ENCODE measurements at regions not wholly inside any gene's neighbourhood (a gene's known extent, or its start where the extent isn't known, plus 50 kb on each side); places are given as distances from the start of the nearest gene placed in this dataset.

GRCh38 chr2:240351088-240351741, 84.2 kb upstream of the GPC1 start:
- H3K9me3 ChIP-seq: no peaks in the 10 kb centered on the region
- no peaks in the 10 kb centered on the region for H3K36me3 ChIP-seq
- H3K27ac ChIP-seq: no peak overlapping the region
- H3K27me3 ChIP-seq: no peaks in the 10 kb centered on the region
- no peak for DNase-seq (ENCODE audit: low spot score)
- no peak for TF ChIP-seq CTCF (IDR thresholded peaks at IDR 0.05)
- no peak overlapping the region for H3K4me3 ChIP-seq
- H3K4me1 ChIP-seq: no peaks in the 10 kb centered on the region

- Histone ChIP-seq H3K27me3 (no peaks in the 10 kb centered on the region), H3K4me1 (no peaks in the 10 kb centered on the region), H3K4me3 (no peak overlapping the region), H3K9me3 (no peaks in the 10 kb centered on the region), H3K27ac (no peak overlapping the region), H3K36me3 (no peaks in the 10 kb centered on the region)
- no peak for TF ChIP-seq CTCF (IDR thresholded peaks at IDR 0.05)
- DNase-seq (ENCODE audit: low spot score): no peak
Measured at GRCh38 chr2:240351826-240352426, 83.5 kb upstream of the GPC1 start.

- no peaks in the 10 kb centered on the region for H3K4me1 ChIP-seq
- TF ChIP-seq CTCF (IDR thresholded peaks at IDR 0.05): no peak
- DNase-seq (ENCODE audit: low spot score): no peak
Measured at GRCh38 chr2:240353086-240353798, 82.2 kb upstream of the GPC1 start.

GRCh38 chr2:240353944-240354343, 81.5 kb upstream of the GPC1 start:
- Histone ChIP-seq H3K27ac (no peak overlapping the region), H3K36me3 (no peaks in the 10 kb centered on the region), H3K4me1 (no peaks in the 10 kb centered on the region), H3K27me3 (no peaks in the 10 kb centered on the region), H3K9me3 (no peaks in the 10 kb centered on the region), H3K4me3 (no peak overlapping the region)
- TF ChIP-seq CTCF (IDR thresholded peaks at IDR 0.05): no peak
- DNase-seq (ENCODE audit: low spot score): no peak

More at GRCh38 chr2:240353086-240353798, 82.2 kb upstream of the GPC1 start:
- no peaks in the 10 kb centered on the region for H3K36me3 ChIP-seq
- no peak overlapping the region for H3K27ac ChIP-seq
- H3K4me3 ChIP-seq: no peak overlapping the region
- no peaks in the 10 kb centered on the region for H3K27me3 ChIP-seq
- H3K9me3 ChIP-seq: no peaks in the 10 kb centered on the region

GRCh38 chr2:240355001-240355891, 80.2 kb upstream of the GPC1 start:
- H3K9me3 ChIP-seq: peaks cover 0 to 6% of the 10 kb centered on the region in 2 donors
- no peak overlapping the region for H3K4me3 ChIP-seq
- no peak for TF ChIP-seq CTCF (IDR thresholded peaks at IDR 0.05)
- no peak overlapping the region for H3K27ac ChIP-seq
- no peak for DNase-seq (ENCODE audit: low spot score)
- no peaks in the 10 kb centered on the region for H3K36me3 ChIP-seq
- H3K27me3 ChIP-seq: no peaks in the 10 kb centered on the region
- no peaks in the 10 kb centered on the region for H3K4me1 ChIP-seq

All from right atrium auricular region (tissue), 2 donors.